Lower leg skin (tissue), 4 donors: ENCODE measurements at regions not wholly inside any gene's neighbourhood (a gene's known extent, or its start where the extent isn't known, plus 50 kb on each side); places are given as distances from the start of the nearest gene placed in this dataset.
A peak's percentile ranks its signal among the peaks of the same experiment; 100 is the strongest.
"Not testable (repeated sequence)": the region's sequence is repeated elsewhere in the genome, so short reads cannot be mapped to it uniquely, and the experiment has no call there.

Experiments used
- DNase-seq, 2 donors: peaks; one replicate each; pipeline ENCODE4 v3.0.0-alpha.2; 2019; ENCODE audit warnings: low spot score in 2 of 2
- H3K4me3 ChIP-seq: fragments of 200-600 bp; sonication (generic); 2 replicates; pipeline ENCODE4 v1.5.1; 2017; ENCODE audit warnings: mild to moderate bottlenecking, low read depth; ENCODE audit not compliant: poor library complexity, severe bottlenecking
- POLR2A ChIP-seq, 2 donors: fragments of 450-650 bp; IDR thresholded peaks; one replicate each; pipeline ENCODE4 v1.6.1; 2016 to 2017; ENCODE audit warnings: antibody characterized with exemption in 2 of 2, mild to moderate bottlenecking in 1 of 2, moderate library complexity in 1 of 2
- WGBS, 2 donors: methylation state at CpG; one replicate each; pipeline ENCODE4 v1.1.5; 2018; 5-methylcytosine and 5-hydroxymethylcytosine counted together
- intact Hi-C: fragments of 100-400 bp; cut with DNase I; formaldehyde crosslinking; loops from one replicate; pipeline ENCODE4 v1.15.0; 2023; ENCODE audit warnings: low total_unique reads
- TF ChIP-seq, protein P1 (sequence below), 3 donors: fragments of 450-650 bp; IDR thresholded peaks; one replicate each; pipeline ENCODE4 v1.5.1; 2016; ENCODE audit warnings: antibody characterized with exemption in 3 of 3, mild to moderate bottlenecking in 3 of 3, moderate library complexity in 2 of 3

DNA sequence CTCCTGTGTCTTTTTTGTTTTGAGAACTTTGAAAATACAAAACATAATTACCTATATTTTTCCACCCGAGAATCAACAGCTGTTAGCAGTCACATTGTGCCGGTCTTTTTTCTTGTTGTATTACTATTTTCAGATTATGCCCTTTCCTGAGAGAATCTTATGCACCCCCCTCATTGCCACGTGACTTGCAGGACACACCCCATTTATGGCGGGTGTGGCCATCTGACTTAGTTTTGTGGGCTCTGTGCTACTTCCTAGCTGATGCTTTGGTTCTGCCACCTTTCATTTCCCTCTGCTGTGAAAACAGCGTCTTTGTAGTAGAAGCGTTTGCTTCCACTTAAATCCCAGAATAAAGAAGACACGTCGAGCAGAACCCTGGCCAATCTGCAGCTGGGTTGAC, 82.8 kb upstream of the SOX13 start:
- intact Hi-C loops: no loop called here
- no peak overlapping the region for H3K4me3 ChIP-seq
- 64 to 67% methylated on average over 8 of the region's 8 CpGs for WGBS, 2 donors
- TF ChIP-seq, protein P1, sequence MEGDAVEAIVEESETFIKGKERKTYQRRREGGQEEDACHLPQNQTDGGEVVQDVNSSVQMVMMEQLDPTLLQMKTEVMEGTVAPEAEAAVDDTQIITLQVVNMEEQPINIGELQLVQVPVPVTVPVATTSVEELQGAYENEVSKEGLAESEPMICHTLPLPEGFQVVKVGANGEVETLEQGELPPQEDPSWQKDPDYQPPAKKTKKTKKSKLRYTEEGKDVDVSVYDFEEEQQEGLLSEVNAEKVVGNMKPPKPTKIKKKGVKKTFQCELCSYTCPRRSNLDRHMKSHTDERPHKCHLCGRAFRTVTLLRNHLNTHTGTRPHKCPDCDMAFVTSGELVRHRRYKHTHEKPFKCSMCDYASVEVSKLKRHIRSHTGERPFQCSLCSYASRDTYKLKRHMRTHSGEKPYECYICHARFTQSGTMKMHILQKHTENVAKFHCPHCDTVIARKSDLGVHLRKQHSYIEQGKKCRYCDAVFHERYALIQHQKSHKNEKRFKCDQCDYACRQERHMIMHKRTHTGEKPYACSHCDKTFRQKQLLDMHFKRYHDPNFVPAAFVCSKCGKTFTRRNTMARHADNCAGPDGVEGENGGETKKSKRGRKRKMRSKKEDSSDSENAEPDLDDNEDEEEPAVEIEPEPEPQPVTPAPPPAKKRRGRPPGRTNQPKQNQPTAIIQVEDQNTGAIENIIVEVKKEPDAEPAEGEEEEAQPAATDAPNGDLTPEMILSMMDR (IDR thresholded peaks at IDR 0.05): no peak
- no peak for TF ChIP-seq POLR2A (IDR thresholded peaks at IDR 0.05)
- no peak for DNase-seq

DNA sequence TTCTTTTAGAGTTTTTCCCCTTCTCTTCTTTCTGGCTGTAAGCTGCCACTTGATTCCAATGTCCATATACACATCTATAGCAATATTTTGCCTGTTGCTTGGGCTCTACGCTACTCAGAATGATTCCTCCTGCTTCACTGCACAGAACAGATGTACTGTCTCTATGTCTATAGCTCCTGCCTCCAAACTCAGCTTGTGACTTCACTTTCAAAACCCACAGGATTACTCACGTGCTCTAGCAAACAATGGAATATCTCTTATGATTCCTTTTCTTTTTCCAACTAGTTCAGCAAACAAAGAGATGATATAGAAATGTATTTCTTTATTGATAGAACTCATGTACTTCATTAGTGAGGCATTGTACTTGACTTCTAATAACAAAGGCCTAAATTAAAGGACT, 80.5 kb upstream of the SOX13 start:
- 76 to 80% methylated on average over 2 of the region's 2 CpGs for WGBS, 2 donors
- H3K4me3 ChIP-seq: no peak overlapping the region
- DNase-seq: no peak
- TF ChIP-seq POLR2A (IDR thresholded peaks at IDR 0.05): no peak
- TF ChIP-seq, protein P1 (IDR thresholded peaks at IDR 0.05): no peak
- intact Hi-C loops: no loop called here

DNA sequence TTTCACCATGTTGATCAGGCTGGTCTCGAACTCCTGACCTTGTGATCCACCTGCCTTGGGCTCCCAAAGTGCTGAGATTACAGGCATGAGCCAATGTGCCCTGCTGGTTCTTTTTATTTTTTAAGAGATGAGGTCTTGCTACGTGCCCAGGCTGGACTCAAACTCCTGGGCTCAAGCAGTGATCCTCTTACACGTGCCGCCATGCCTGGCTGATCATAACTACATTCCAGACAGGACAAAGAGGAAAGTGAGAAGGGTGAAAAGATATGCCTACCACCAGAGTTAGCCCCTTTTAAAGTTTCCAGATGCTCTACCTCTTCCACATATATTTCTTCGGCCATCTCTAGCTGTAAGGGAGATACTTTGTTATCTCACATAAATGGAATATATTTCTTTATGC, 79.7 kb upstream of the SOX13 start:
- DNase-seq: no peak
- WGBS, 2 donors: 93 to 94% methylated on average over 5 of the region's 5 CpGs
- intact Hi-C loops: no loop called here
- no peak for TF ChIP-seq POLR2A (IDR thresholded peaks at IDR 0.05)
- TF ChIP-seq, protein P1 (IDR thresholded peaks at IDR 0.05): no peak
- H3K4me3 ChIP-seq: no peak overlapping the region

DNA sequence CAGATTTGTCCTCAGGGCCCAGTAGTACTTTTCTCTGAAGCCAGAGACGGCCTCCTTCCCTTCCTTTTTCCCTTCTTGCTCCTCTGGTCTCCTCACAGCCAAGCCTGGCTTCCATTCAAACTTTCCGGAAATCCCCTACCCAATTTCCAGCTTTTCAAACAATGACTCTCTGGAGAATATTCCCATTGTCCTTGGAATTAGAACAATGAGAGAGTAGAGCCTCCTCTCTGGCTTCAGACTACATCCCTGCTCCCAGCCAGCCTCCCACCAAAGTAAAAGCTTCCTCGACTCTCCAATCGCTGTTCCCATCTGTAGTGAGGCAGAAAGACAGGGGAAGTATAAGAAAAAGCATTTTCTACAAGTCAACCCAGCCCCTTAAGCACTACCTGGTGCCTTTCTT, 77.7 kb upstream of the SOX13 start:
- H3K4me3 ChIP-seq: no peak overlapping the region
- intact Hi-C loops: no loop called here
- no peak for DNase-seq
- 15 to 29% methylated on average over 4 of the region's 4 CpGs for WGBS, 2 donors
- no peak for TF ChIP-seq POLR2A (IDR thresholded peaks at IDR 0.05)
- TF ChIP-seq, protein P1 (IDR thresholded peaks at IDR 0.05): no peak

DNA sequence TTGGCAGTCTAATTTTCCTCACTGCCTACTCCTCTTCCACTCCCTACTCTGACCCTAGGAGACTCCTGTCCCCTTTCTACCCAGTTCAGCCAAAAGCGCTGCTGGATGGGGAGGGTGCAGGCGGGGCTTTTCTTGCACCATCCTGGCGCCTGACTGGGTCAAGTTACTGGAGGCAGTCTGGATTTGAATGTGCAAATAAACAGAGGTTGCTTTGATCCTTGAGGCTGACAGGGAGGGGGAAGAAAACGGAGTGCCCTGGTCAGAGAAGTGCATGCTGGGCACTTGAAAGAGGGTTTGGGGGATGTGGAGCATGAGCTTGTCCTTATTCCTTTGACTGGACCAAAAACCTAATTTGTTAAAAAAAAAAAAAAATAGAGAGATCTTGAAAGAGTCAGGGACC, 76.8 kb upstream of the SOX13 start:
- DNase-seq: peak in 1 of 2 donors; percentile 23
- intact Hi-C loops: no loop called here
- WGBS, 2 donors: 56 to 57% methylated on average over 4 of the region's 4 CpGs
- no peak overlapping the region for H3K4me3 ChIP-seq
- TF ChIP-seq, protein P1 (IDR thresholded peaks at IDR 0.05): no peak
- no peak for TF ChIP-seq POLR2A (IDR thresholded peaks at IDR 0.05)

DNA sequence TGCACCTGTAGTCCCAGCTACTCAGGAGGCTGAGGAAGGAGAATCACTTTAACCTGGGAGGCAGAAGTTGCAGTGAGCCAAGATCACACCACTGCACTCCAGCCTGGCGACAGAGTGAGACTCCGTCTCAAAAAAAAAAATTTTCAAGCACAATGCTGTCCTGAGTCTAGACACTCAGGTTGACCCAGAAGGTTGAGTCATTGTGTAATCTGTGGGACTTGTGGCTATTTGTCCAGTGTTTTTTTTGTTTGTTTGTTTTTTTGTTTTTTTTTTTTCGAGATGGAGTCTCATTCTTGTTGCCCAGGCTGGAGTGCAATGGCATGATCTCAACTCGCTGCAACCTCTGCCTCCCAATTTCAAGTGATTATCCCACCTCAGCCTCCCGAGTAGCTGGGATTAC, 74.3 kb upstream of the SOX13 start:
- H3K4me3 ChIP-seq, intact Hi-C loops, DNase-seq: not testable (repeated sequence)
- WGBS, 2 donors: 94 to 95% methylated on average over 5 of the region's 5 CpGs
